HG02981 (cell line): ENCODE measurements at regions not wholly inside any gene's neighbourhood (a gene's known extent, or its start where the extent isn't known, plus 50 kb on each side); places are given as distances from the start of the nearest gene placed in this dataset.

Source experiments
- ATAC-seq: cut with Tn5 transposase; IDR thresholded peaks from one replicate; pipeline ENCODE4 v1.9.1; 2021; ENCODE audit warnings: mild to moderate bottlenecking, moderate library complexity; ENCODE audit not compliant: unreplicated experiment

DNA sequence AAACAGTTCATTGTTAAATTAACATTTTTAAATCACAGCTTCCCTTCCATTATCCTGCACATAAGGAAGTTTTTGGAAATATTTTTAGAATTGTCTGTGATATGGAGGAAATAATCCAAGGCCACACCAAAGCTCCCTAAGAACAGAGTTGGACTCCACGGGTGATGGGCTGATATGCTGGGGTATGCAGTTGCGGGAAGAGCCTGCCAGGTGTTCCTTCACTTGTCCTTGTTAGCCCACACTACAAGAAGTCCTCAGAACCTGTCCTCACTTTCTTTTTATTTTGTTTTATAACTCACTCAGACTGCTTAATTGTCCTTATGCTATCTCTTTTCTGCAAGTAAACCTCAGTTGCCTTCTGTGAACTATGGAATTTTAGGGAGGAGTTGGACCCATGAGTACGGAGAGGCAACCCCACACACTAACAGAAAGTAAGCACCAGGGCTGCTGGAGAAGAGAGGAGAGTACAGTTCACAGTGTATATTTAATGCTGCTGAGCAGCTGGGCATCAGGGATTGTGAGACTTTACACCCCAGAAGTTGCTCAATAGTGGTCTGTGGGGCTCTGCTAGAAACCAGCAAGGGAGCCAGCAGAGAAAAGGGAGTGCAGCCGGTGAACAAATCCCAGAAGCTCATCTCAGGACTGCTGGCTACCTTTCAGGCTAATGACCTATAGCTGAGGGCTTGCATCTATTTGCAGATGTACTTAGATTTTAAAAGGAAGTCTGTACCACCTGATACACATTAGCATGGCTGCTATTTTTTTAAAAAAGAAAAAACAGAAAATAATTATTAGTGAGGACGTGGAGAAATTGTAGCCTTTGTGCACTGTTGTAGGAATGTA is 64.6 kb upstream of the FOXN2 start:
- no peak for ATAC-seq

DNA sequence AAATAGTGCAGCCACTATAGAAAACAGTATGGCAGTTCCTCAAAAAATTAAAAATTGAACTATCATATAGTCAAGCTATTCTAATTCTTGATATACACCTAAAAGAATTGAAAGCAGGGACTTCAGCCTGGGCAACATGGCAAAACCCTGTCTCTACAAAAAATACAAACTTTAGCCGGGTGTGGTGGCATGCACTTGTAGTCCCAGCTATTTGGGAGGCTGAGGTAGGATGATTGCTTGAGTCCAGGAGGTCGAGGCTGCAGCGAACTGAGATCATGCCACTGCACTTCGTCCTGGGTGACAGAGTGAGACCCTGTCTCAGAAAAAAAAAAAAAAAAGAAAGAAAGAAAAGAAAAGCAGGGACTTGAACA is 64.0 kb upstream of the FOXN2 start:
- no peak for ATAC-seq

DNA sequence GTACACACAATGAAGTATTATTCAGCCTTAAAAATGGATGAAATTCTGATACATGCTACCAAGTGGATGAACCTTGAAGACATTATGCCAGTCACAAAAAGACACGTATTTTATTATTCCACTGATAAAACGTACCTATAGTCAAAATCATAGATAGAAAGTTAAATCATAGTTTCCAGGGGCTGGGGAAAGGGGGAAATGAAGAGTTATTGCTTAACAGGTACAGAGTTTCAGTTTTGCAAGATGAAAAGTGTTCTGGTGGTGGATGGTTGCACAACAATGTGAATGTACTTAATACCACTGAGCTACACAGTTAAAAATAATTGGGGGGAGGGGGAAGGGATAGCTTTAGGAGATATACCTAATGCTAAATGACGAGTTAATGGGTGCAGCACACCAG is 63.5 kb upstream of the FOXN2 start:
- ATAC-seq = peak; percentile 52

DNA sequence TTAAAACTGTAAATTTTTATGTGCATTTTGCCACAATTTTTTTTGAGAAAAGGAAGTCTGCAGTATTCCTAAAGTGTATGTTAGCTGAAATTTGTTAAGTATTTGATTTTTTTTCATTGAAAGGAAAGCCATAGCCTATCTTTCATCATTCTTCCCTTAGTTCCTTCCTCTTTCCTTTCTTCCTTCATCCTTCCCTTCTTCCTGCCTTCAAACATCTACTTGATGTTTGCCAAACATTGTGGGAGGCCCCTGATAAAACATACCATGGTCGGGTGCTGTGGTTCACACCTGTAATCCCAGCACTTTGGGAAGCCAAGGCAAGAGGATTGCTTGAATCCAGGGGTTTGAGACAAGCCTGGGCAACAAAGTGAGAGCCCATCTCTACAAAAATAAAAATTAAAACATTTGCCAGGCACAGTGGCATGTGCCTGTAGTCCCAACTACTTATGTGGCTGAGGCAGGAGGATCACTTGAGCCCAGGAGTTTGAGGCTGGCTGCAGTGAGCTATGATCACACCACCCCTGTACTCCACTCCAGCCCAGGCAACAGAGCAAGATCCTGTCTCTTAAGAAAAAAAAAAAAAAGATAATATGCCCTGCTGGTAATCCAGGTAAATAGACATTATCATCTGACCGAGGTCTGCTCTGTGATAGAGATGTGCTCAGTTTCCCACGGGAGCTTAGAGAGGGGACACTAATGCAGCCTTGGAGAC is 62.9 kb upstream of the FOXN2 start:
- ATAC-seq = no peak

DNA sequence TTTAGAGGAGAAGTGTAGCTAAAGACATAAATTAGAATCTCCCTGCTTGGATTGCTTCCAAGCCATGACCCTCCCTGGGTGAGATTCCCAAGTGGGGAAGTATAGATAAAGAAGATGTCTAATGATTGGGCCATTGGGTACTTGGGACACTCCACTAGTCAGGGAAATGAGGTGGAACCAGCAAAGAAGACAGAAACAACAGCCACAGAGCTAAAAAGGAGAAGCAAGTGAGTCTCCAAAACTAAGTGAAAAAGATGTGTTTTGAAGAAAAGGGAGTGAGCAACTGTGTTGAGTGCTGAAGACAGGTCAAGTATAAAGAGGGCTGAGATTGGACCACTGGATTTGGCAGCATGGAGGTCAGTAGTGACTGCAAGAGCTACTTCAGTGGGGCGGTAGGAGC is 61.2 kb upstream of the FOXN2 start:
- ATAC-seq = no peak

DNA sequence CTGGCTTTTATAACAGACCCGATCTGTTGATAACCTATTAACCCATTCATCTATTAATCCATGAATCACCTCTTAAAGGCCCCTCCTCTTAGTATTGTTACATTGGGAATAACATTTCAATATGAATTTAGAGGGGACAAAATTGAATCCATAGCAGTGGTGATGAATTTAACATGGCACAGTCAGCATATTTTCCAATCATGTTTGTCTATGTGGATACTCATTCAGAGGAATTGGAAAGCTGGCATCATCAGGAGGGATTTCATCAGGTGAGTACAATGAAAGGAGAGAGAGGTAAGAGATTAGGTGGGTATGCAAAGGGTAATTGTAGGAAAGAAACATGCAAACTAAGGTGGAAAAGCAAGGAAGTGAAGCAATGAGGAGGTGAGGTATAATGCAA is 59.6 kb upstream of the FOXN2 start:
- ATAC-seq = no peak

DNA sequence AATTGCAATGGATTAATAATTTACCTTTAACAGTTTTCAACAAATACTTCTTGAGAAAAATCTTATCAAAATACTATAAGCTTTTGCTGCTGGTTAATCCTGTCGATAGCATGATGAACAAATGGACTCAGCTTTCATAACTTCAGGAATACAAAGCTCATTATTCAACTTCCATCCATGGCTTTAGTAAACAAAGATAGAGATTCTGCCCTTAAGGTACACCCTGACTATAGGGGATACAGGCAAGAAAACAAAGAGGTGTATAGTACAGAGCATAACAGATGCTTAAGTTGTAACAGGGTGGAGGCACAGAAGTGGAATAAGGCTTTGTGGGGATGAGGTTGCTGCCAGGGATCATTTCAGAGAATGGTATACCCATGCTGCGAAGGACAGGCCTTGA is 57.0 kb upstream of the FOXN2 start:
- ATAC-seq = no peak

DNA sequence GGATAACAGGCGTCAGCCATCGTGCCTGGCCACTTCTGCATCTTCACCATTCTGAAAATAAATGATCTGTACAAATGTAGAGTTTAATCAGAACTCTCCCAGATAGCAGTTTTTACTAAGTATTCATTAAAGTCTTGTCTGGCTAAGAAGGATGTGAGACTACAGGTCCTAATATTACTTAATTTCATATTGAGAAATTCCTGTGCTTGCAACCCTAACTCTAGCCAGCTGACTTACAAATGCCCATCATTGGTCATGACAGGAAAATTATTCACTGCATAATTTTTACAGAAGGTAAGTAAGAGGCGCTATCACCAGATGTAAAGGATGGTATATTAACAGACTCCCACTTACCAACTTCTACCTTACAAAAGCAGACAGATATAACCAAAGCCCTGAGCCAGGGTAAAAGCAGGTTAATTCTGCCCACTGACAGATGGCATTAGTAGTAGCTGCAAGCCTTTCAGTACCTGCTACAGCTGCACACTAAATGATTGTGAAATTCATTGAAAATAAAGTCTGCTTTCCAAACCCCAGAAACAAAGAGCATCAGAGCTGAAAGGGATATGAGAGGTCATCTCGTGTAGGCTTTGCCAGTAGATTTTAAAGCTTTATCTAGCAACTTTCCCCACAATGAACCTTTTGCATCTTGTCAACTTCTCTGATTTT is 55.9 kb upstream of the FOXN2 start:
- ATAC-seq = no peak

- ATAC-seq = no peak
These were observed 54.7 kb upstream of the FOXN2 start for GRCh38 chr2:48259811-48260210.

DNA sequence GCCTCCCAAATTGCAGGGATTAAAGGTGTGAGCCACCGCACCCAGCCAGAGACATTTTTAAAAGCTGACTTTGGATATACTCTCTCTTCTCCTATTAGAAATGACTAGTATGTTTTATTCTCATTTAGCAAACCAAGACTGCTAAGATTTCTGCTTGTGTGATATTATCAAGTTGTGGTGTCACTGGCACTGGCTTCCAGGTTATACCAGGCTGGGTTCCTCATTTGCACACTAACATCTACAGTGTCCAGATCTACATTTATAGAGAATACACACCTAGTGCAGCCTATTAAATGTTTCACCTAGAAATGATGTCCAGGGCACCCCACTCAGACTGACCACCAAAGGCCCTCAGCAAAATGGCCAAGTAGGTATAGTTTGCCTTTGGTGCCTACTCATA is 49.9 kb upstream of the FOXN2 start:
- no peak for ATAC-seq
